Peyer's patch (tissue), 4 donors: ENCODE measurements at regions not wholly inside any gene's neighbourhood (a gene's known extent, or its start where the extent isn't known, plus 50 kb on each side); places are given as distances from the start of the nearest gene placed in this dataset.

ENCODE experiments used
- CTCF ChIP-seq, 6 experiments: fragments of 450-650 bp in 4 of 6; fragments of 200-600 bp in 2 of 6; sonication (generic) in 1 of 6; IDR thresholded peaks; one replicate each; pipeline ENCODE4 v1.5.1; 2017 to 2019; ENCODE audit warnings: antibody characterized with exemption in 6 of 6, mild to moderate bottlenecking in 3 of 6, moderate library complexity in 1 of 6
- POLR2A ChIP-seq, 2 donors: fragments of 450-650 bp; IDR thresholded peaks; one replicate each; pipeline ENCODE4 v1.5.1; 2017; ENCODE audit warnings: antibody characterized with exemption in 2 of 2, mild to moderate bottlenecking in 2 of 2, moderate library complexity in 2 of 2

GRCh38 chr5:10903786-10904560, 142.9 kb upstream of the DAP start:
- no peak for TF ChIP-seq CTCF (IDR thresholded peaks at IDR 0.05)
- no peak for TF ChIP-seq POLR2A (IDR thresholded peaks at IDR 0.05)
